NCI-H2171 treated with DMSO at 0.1 percent for 48 hours (cell line): ENCODE measurements at regions not wholly inside any gene's neighbourhood (a gene's known extent, or its start where the extent isn't known, plus 50 kb on each side); places are given as distances from the start of the nearest gene placed in this dataset.
"Not testable (repeated sequence)": the region's sequence is repeated elsewhere in the genome, so short reads cannot be mapped to it uniquely, and the experiment has no call there.

Experiments
- DNase-seq: peaks from one replicate; lab custom pipeline; 2025; lab: John Stamatoyannopoulos, UW

- DNase-seq = not testable (repeated sequence)
These were observed 134.2 kb upstream of the SFSWAP start for GRCh38 chr12:131576734-131577133.

- DNase-seq = no peak
These were observed 133.1 kb upstream of the SFSWAP start for GRCh38 chr12:131577766-131578165.

GRCh38 chr12:131578828-131579470 lies 131.9 kb upstream of the SFSWAP start:
- DNase-seq = no peak

- DNase-seq = no peak
These were observed 127.7 kb upstream of the SFSWAP start for GRCh38 chr12:131583090-131583712.

GRCh38 chr12:131586269-131586668 lies 124.6 kb upstream of the SFSWAP start:
- DNase-seq = no peak

GRCh38 chr12:131586761-131587160 lies 124.1 kb upstream of the SFSWAP start:
- DNase-seq = no peak

GRCh38 chr12:131587565-131587964 lies 123.3 kb upstream of the SFSWAP start:
- no peak for DNase-seq

- no peak for DNase-seq
These were observed 121.5 kb upstream of the SFSWAP start for GRCh38 chr12:131589221-131589897.

GRCh38 chr12:131589966-131590365 lies 120.9 kb upstream of the SFSWAP start:
- DNase-seq = no peak

GRCh38 chr12:131591136-131591535 lies 119.8 kb upstream of the SFSWAP start:
- DNase-seq = no peak

- DNase-seq = no peak
These were observed 118.9 kb upstream of the SFSWAP start for GRCh38 chr12:131591714-131592709.

- DNase-seq = no peak
These were observed 117.9 kb upstream of the SFSWAP start for GRCh38 chr12:131592972-131593371.

- no peak for DNase-seq
These were observed 117.5 kb upstream of the SFSWAP start for GRCh38 chr12:131593406-131593805.

- DNase-seq = no peak
These were observed 114.8 kb upstream of the SFSWAP start for GRCh38 chr12:131596115-131596514.

GRCh38 chr12:131597333-131597732 lies 113.6 kb upstream of the SFSWAP start:
- DNase-seq = no peak

GRCh38 chr12:131598717-131599116 lies 112.2 kb upstream of the SFSWAP start:
- no peak for DNase-seq

GRCh38 chr12:131599190-131600159 lies 111.4 kb upstream of the SFSWAP start:
- DNase-seq = no peak

GRCh38 chr12:131600160-131600532 lies 110.7 kb upstream of the SFSWAP start:
- no peak for DNase-seq

GRCh38 chr12:131601499-131601898 lies 109.4 kb upstream of the SFSWAP start:
- DNase-seq = not testable (repeated sequence)

- DNase-seq = no peak
These were observed 107.6 kb upstream of the SFSWAP start for GRCh38 chr12:131603106-131603938.
